OCI-LY7 (cell line): ENCODE measurements at regions not wholly inside any gene's neighbourhood (a gene's known extent, or its start where the extent isn't known, plus 50 kb on each side); places are given as distances from the start of the nearest gene placed in this dataset.

ENCODE experiments used
- BruUV-seq: library from RNA; stranded (reverse); fragments of 400-500 nt; replicated peaks from 2 replicates; lab custom pipeline; 2021; lab: Mats Ljungman, UMichigan
- CTCF ChIA-PET: fragments of 300-600 bp; sonication (Branson Sonifier 250); formaldehyde crosslinking; loops from one replicate; lab custom pipeline; 2022; ENCODE audit warnings: antibody characterized with exemption; ENCODE audit not compliant: unreplicated experiment; lab: Charles Lee
- POLR2A ChIA-PET: fragments of 300-600 bp; sonication (Branson Sonifier 250); formaldehyde crosslinking; loops from one replicate; lab custom pipeline; 2022; ENCODE audit warnings: antibody characterized with exemption; lab: Charles Lee
- DNase-seq: peaks from one replicate; pipeline ENCODE4 v3.0.0-alpha.2; 2015; ENCODE audit warnings: low spot score
- H2AFZ ChIP-seq: fragments of 200-600 bp; sonication (generic), shearing (Covaris generic); 2 replicates; pipeline ENCODE4 v1.6.1; 2014; ENCODE audit warnings: mild to moderate bottlenecking, antibody characterized with exemption, low read length, moderate library complexity
- H3K27ac ChIP-seq: fragments of 200-600 bp; sonication (generic); 2 replicates; pipeline ENCODE4 v1.5.1; 2014; ENCODE audit warnings: mixed run types, low read depth, mild to moderate bottlenecking, moderate library complexity, low read length, inconsistent platforms; ENCODE audit not compliant: poor library complexity, severe bottlenecking
- H3K36me3 ChIP-seq: fragments of 200-600 bp; sonication (generic); 2 replicates; pipeline ENCODE4 v1.6.1; 2014; ENCODE audit warnings: mild to moderate bottlenecking, antibody characterized with exemption, low read length, moderate library complexity, mixed read lengths; ENCODE audit not compliant: insufficient read depth
- H3K4me1 ChIP-seq: fragments of 200-600 bp; sonication (generic); 2 replicates; pipeline ENCODE4 v1.5.1; 2014; ENCODE audit warnings: mild to moderate bottlenecking, low read length; ENCODE audit not compliant: insufficient read depth, poor library complexity, severe bottlenecking
- H3K4me2 ChIP-seq: fragments of 200-600 bp; sonication (generic); 2 replicates; pipeline ENCODE4 v1.6.1; 2014; ENCODE audit warnings: mild to moderate bottlenecking, low read length
- H3K4me3 ChIP-seq: fragments of 200-600 bp; sonication (generic); 2 replicates; pipeline ENCODE4 v1.5.1; 2014; ENCODE audit warnings: mild to moderate bottlenecking, low read depth, low read length; ENCODE audit not compliant: poor library complexity, severe bottlenecking
- H3K79me2 ChIP-seq: fragments of 200-600 bp; sonication (generic); 2 replicates; pipeline ENCODE4 v1.6.1; 2016; ENCODE audit warnings: low read depth, mild to moderate bottlenecking, low read length, moderate library complexity, mixed read lengths; ENCODE audit not compliant: insufficient read depth
- H3K9me2 ChIP-seq: fragments of 200-600 bp; sonication (generic); 2 replicates; pipeline ENCODE4 v1.6.1; 2016; ENCODE audit warnings: mild to moderate bottlenecking, low read length, mixed read lengths; ENCODE audit not compliant: insufficient read depth
- H3K9me3 ChIP-seq: fragments of 200-600 bp; sonication (generic); 2 replicates; pipeline ENCODE4 v1.6.1; 2014; ENCODE audit warnings: mild to moderate bottlenecking, mixed run types, low read length, mixed read lengths
- H4K20me1 ChIP-seq: fragments of 200-600 bp; sonication (generic); 2 replicates; pipeline ENCODE4 v1.6.1; 2014; ENCODE audit warnings: mild to moderate bottlenecking, antibody characterized with exemption, low read length, moderate library complexity, mixed read lengths; ENCODE audit not compliant: insufficient read depth
- CTCF ChIP-seq: fragments of 200-600 bp; sonication (generic); conservative IDR thresholded peaks from 2 replicates; pipeline ENCODE4 v1.5.1; 2014; ENCODE audit warnings: mild to moderate bottlenecking, antibody characterized with exemption, low read length, moderate library complexity, mixed read lengths
- EZH2phosphoT487 ChIP-seq: fragments of 200-600 bp; sonication (generic); IDR thresholded peaks from 2 replicates; pipeline ENCODE4 v1.6.1; 2018; ENCODE audit warnings: low read depth, borderline replicate concordance, mild to moderate bottlenecking, mixed run types, antibody characterized with exemption, low read length, moderate library complexity, mixed read lengths
- intact Hi-C: fragments of 100-400 bp; cut with micrococcal nuclease; formaldehyde crosslinking; loops from one replicate; pipeline ENCODE4 v1.10.0; 2022; ENCODE audit not compliant: unreplicated experiment

- Histone ChIP-seq H3K27ac (no peak overlapping the region), H3K79me2 (no peaks in the 10 kb centered on the region), H3K9me2 (no peaks in the 10 kb centered on the region), H2AFZ (no peak overlapping the region), H4K20me1 (no peaks in the 10 kb centered on the region), H3K4me1 (no peaks in the 10 kb centered on the region), H3K36me3 (no peaks in the 10 kb centered on the region), H3K9me3 (no peaks in the 10 kb centered on the region), H3K4me2 (no peak overlapping the region), H3K4me3 (no peak overlapping the region)
- BruUV-seq, result no TSS peak
- ChIA-PET CTCF (no interaction called here), POLR2A (no interaction called here)
- TF ChIP-seq EZH2phosphoT487 (no peak), CTCF (no peak)
- no peak for DNase-seq
- intact Hi-C loops, result no loop called here
Measured at GRCh38 chr12:115407723-115408122, 723.7 kb upstream of the TBX3 start.

GRCh38 chr12:115407036-115407435 is 723.1 kb upstream of the TBX3 start:
- no peak for TF ChIP-seq EZH2phosphoT487
- TF ChIP-seq CTCF, result no peak
- POLR2A ChIA-PET, result no interaction called here
- intact Hi-C loops, result no loop called here
- no peak overlapping the region for H2AFZ ChIP-seq
- no peaks in the 10 kb centered on the region for H3K4me1 ChIP-seq
- no peaks in the 10 kb centered on the region for H3K36me3 ChIP-seq
- no peak overlapping the region for H3K4me3 ChIP-seq
- no peak overlapping the region for H3K27ac ChIP-seq
- no TSS peak for BruUV-seq
- H3K9me3 ChIP-seq, result no peaks in the 10 kb centered on the region
- H3K79me2 ChIP-seq, result no peaks in the 10 kb centered on the region
- H3K9me2 ChIP-seq, result no peaks in the 10 kb centered on the region
- no peak overlapping the region for H3K4me2 ChIP-seq
- CTCF ChIA-PET, result no interaction called here
- no peaks in the 10 kb centered on the region for H4K20me1 ChIP-seq
- DNase-seq, result no peak

GRCh38 chr12:115405471-115405860 is 721.5 kb upstream of the TBX3 start:
- ChIA-PET CTCF (no interaction called here), POLR2A (no interaction called here)
- Histone ChIP-seq H3K9me3 (no peaks in the 10 kb centered on the region), H3K4me3 (no peak overlapping the region), H3K79me2 (no peaks in the 10 kb centered on the region), H3K36me3 (no peaks in the 10 kb centered on the region), H3K4me1 (no peaks in the 10 kb centered on the region), H3K27ac (no peak overlapping the region), H3K9me2 (no peaks in the 10 kb centered on the region), H2AFZ (no peak overlapping the region), H4K20me1 (no peaks in the 10 kb centered on the region), H3K4me2 (no peak overlapping the region)
- no peak for DNase-seq
- TF ChIP-seq CTCF, result no peak
- no peak for TF ChIP-seq EZH2phosphoT487
- intact Hi-C loops, result no loop called here
- no TSS peak for BruUV-seq
